NCI-H1694 treated with DMSO at 0.1 percent for 48 hours (cell line): ENCODE measurements at regions not wholly inside any gene's neighbourhood (a gene's known extent, or its start where the extent isn't known, plus 50 kb on each side); places are given as distances from the start of the nearest gene placed in this dataset.
A peak's percentile ranks its signal among the peaks of the same experiment; 100 is the strongest.

ENCODE experiments used
- DNase-seq: peaks from one replicate; lab custom pipeline; 2025; lab: John Stamatoyannopoulos, UW

- no peak for DNase-seq
These were observed 480.3 kb upstream of the KCNMB2 start for GRCh38 chr3:178055939-178056338.

GRCh38 chr3:178056868-178057267 is 479.4 kb upstream of the KCNMB2 start:
- no peak for DNase-seq

GRCh38 chr3:178058629-178059028 is 477.6 kb upstream of the KCNMB2 start:
- no peak for DNase-seq

- DNase-seq: no peak
These were observed 477.1 kb upstream of the KCNMB2 start for GRCh38 chr3:178059119-178059518.

GRCh38 chr3:178059836-178060235 is 476.4 kb upstream of the KCNMB2 start:
- no peak for DNase-seq

GRCh38 chr3:178060407-178060806 is 475.8 kb upstream of the KCNMB2 start:
- no peak for DNase-seq

GRCh38 chr3:178062126-178062525 is 474.1 kb upstream of the KCNMB2 start:
- DNase-seq: no peak

- no peak for DNase-seq
These were observed 472.8 kb upstream of the KCNMB2 start for GRCh38 chr3:178063461-178063860.

GRCh38 chr3:178067721-178068120 is 468.5 kb upstream of the KCNMB2 start:
- DNase-seq: no peak

GRCh38 chr3:178072391-178073305 is 463.6 kb upstream of the KCNMB2 start:
- DNase-seq: no peak

- no peak for DNase-seq
These were observed 462.9 kb upstream of the KCNMB2 start for GRCh38 chr3:178073366-178073765.

- no peak for DNase-seq
These were observed 460.9 kb upstream of the KCNMB2 start for GRCh38 chr3:178075344-178075743.

- no peak for DNase-seq
These were observed 457.3 kb upstream of the KCNMB2 start for GRCh38 chr3:178078953-178079352.

GRCh38 chr3:178079966-178080365 is 456.3 kb upstream of the KCNMB2 start:
- no peak for DNase-seq

- no peak for DNase-seq
These were observed 453.8 kb upstream of the KCNMB2 start for GRCh38 chr3:178082326-178082906.

GRCh38 chr3:178083906-178084866 is 452.1 kb upstream of the KCNMB2 start:
- peak; percentile 75 for DNase-seq

GRCh38 chr3:178084938-178085816 is 451.1 kb upstream of the KCNMB2 start:
- peak; percentile 93 for DNase-seq

GRCh38 chr3:178085817-178086123 is 450.5 kb upstream of the KCNMB2 start:
- DNase-seq: no peak

GRCh38 chr3:178086144-178086825 is 450.0 kb upstream of the KCNMB2 start:
- DNase-seq: peak; percentile 58

- no peak for DNase-seq
These were observed 448.9 kb upstream of the KCNMB2 start for GRCh38 chr3:178087376-178087775.

GRCh38 chr3:178088963-178089362 is 447.3 kb upstream of the KCNMB2 start:
- DNase-seq: no peak
